Endothelial cell (in vitro differentiated cells): ENCODE measurements at regions not wholly inside any gene's neighbourhood (a gene's known extent, or its start where the extent isn't known, plus 50 kb on each side); places are given as distances from the start of the nearest gene placed in this dataset.
"Not testable (repeated sequence)": the region's sequence is repeated elsewhere in the genome, so short reads cannot be mapped to it uniquely, and the experiment has no call there.

Experiments
- DNase-seq: peaks from one replicate; pipeline ENCODE4 v3.0.0; 2021; ENCODE audit warnings: low spot score
- H3K27ac Mint-ChIP-seq: one replicate; pipeline ENCODE4 v1.8.0; 2021; ENCODE audit warnings: mixed read lengths, inconsistent platforms; ENCODE audit not compliant: unreplicated experiment
- H3K27me3 Mint-ChIP-seq: one replicate; pipeline ENCODE4 v1.8.0; 2021; ENCODE audit warnings: mild to moderate bottlenecking, moderate library complexity, mixed read lengths, inconsistent platforms; ENCODE audit not compliant: unreplicated experiment
- H3K36me3 Mint-ChIP-seq: one replicate; pipeline ENCODE4 v1.8.0; 2021; ENCODE audit warnings: mild to moderate bottlenecking, low read depth, mixed read lengths, inconsistent platforms; ENCODE audit not compliant: unreplicated experiment
- H3K4me1 Mint-ChIP-seq: one replicate; pipeline ENCODE4 v1.8.0; 2021; ENCODE audit warnings: mild to moderate bottlenecking, mixed read lengths, inconsistent platforms; ENCODE audit not compliant: unreplicated experiment
- H3K4me3 Mint-ChIP-seq: one replicate; pipeline ENCODE4 v1.8.0; 2021; ENCODE audit warnings: mild to moderate bottlenecking, mixed read lengths, inconsistent platforms; ENCODE audit not compliant: unreplicated experiment
- H3K9me3 Mint-ChIP-seq: one replicate; pipeline ENCODE4 v1.8.0; 2021; ENCODE audit warnings: mixed read lengths, inconsistent platforms; ENCODE audit not compliant: unreplicated experiment
- TF ChIP-seq, protein P1 (sequence below): fragments of 200-600 bp; sonication (generic); IDR thresholded peaks from one replicate; pipeline ENCODE4 v1.5.0; 2021; ENCODE audit warnings: antibody characterized with exemption; ENCODE audit not compliant: unreplicated experiment

DNA sequence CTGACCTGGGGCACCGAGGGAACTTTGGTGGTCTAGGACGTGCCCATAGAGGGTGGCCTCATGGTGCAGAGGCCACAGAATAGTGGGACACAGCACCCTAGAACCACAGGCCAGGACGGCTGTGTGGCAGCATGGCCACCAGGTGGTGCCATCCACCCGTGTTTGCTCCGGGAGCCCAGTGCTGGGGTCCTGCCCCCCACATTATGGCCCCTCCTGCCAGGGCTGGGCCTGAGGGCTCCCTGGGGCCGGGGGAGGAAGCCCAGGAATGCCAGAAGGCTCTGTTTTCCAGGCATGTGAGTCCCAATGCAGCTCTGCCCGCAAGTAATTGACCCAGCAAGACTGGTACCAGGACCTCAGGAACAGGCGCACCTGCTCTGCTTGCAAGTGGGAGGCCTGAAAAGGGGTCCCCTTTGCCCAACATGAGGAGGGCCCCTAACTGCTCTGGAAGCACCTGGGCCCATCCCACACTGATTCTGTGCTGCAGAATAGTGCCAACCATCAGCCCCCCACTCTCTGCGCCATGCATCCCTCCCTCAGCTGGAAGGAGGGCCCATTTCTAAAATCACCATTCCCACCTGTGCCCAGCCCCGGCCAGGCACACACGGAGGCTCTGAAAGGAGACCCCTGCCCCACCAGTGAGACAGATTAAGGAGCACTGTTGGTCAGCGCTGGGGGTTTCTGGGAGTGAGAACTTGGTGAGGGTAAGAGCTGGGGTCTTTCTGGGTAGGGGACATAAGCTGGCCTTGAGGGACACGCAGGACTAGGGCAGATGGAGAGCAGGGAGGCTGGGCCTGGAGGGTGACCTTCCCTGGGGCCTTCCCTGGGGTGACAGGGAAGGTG is 174.4 kb downstream of the TBC1D2B start:
- not testable (repeated sequence) for H3K4me3 Mint-ChIP-seq, H3K27me3 Mint-ChIP-seq, H3K4me1 Mint-ChIP-seq, H3K9me3 Mint-ChIP-seq, H3K36me3 Mint-ChIP-seq, H3K27ac Mint-ChIP-seq
- peak; percentile 57 for DNase-seq
- TF ChIP-seq, protein P1, sequence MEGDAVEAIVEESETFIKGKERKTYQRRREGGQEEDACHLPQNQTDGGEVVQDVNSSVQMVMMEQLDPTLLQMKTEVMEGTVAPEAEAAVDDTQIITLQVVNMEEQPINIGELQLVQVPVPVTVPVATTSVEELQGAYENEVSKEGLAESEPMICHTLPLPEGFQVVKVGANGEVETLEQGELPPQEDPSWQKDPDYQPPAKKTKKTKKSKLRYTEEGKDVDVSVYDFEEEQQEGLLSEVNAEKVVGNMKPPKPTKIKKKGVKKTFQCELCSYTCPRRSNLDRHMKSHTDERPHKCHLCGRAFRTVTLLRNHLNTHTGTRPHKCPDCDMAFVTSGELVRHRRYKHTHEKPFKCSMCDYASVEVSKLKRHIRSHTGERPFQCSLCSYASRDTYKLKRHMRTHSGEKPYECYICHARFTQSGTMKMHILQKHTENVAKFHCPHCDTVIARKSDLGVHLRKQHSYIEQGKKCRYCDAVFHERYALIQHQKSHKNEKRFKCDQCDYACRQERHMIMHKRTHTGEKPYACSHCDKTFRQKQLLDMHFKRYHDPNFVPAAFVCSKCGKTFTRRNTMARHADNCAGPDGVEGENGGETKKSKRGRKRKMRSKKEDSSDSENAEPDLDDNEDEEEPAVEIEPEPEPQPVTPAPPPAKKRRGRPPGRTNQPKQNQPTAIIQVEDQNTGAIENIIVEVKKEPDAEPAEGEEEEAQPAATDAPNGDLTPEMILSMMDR, result peak; percentile 59

- DNase-seq, result no peak
- Mint-ChIP-seq H3K4me3 (no peak overlapping the region), H3K9me3 (no peaks in the 10 kb centered on the region), H3K27ac (no peak overlapping the region), H3K4me1 (no peaks in the 10 kb centered on the region), H3K27me3 (peaks cover 6% of the 10 kb centered on the region), H3K36me3 (no peaks in the 10 kb centered on the region)
- TF ChIP-seq, protein P1, result no peak
These were observed 175.4 kb downstream of the TBC1D2B start for GRCh38 chr15:77901921-77902750.

DNA sequence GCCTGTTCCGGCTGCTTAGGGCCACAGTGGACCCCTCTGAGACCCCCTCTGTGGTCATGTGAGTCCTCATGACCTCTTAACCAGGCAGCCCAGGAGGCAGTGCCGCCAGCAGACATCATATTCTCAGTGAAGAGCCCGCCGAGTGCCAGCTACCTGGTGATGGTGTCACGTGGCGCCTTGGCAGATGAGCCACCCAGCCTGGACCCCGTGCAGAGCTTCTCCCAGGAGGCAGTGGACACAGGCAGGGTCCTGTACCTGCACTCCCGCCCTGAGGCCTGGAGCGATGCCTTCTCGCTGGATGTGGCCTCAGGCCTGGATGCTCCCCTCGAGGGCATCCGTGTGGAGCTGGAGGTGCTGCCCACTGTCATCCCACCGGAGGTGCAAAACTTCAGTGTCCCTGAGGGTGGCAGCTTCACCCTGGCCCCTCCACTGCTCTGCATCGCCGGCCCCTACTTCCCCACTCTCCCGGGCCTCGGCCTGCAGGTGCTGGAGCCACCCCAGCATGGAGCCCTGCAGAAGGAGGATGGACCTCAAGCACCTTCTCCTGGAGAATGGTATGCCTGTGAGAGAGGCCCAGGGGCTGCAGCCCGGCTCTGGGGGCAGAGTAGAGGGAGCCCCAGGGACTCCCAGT is 176.1 kb downstream of the TBC1D2B start:
- TF ChIP-seq, protein P1, result no peak
- DNase-seq, result no peak
- Mint-ChIP-seq H3K9me3 (no peaks in the 10 kb centered on the region), H3K4me3 (no peak overlapping the region), H3K36me3 (no peaks in the 10 kb centered on the region), H3K27ac (no peak overlapping the region), H3K27me3 (peaks cover 5% of the 10 kb centered on the region), H3K4me1 (no peaks in the 10 kb centered on the region)

- TF ChIP-seq, protein P1, result peak; percentile 57
- H3K27ac Mint-ChIP-seq, H3K4me3 Mint-ChIP-seq, H3K36me3 Mint-ChIP-seq, H3K4me1 Mint-ChIP-seq, H3K27me3 Mint-ChIP-seq, H3K9me3 Mint-ChIP-seq: not testable (repeated sequence)
- peak; percentile 78 for DNase-seq
These were observed 177.1 kb downstream of the TBC1D2B start for GRCh38 chr15:77900331-77900963.

DNA sequence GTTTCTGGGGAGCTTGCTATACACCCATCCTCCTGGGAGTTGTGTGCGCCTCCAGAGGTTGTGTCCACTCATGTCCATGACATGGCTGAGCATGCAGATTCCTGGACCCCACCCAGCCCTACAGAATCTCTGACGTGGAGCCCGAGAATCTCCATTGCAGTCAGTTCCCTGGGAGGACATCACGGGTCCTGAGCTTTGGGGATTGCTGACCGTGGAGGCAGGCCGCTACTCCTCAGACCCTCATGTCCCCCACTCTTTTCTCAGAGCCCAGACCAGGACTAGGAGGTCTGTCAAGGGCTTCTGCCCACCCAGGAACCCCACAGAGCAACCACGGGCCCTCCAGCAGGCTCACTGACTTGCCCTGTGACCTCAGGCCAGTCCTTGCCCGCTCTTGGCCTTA is 177.7 kb downstream of the TBC1D2B start:
- DNase-seq, H3K4me1 Mint-ChIP-seq, H3K27me3 Mint-ChIP-seq, H3K36me3 Mint-ChIP-seq, H3K9me3 Mint-ChIP-seq, H3K4me3 Mint-ChIP-seq, H3K27ac Mint-ChIP-seq: not testable (repeated sequence)
